ENCODE measurements at regions not wholly inside any gene's neighbourhood (a gene's known extent, or its start where the extent isn't known, plus 50 kb on each side); places are given as distances from the start of the nearest gene placed in this dataset.

- no peak for TF ChIP-seq TAF1 (IDR thresholded peaks at IDR 0.05; ENCODE audit: borderline replicate concordance, insufficient read depth, low read length)
- no peak for TF ChIP-seq SIN3A (IDR thresholded peaks at IDR 0.05; ENCODE audit: borderline replicate concordance, insufficient read depth, low read length)
- TF ChIP-seq REST (IDR thresholded peaks at IDR 0.05; ENCODE audit: insufficient read depth in 1 of 2, low read depth in 2 of 2, low read length in 2 of 2): no peak
- TF ChIP-seq POLR2AphosphoS5 (IDR thresholded peaks at IDR 0.05; ENCODE audit: low read depth, low read length): no peak
- TF ChIP-seq FOXP2 (optimal IDR thresholded peaks at IDR 0.05; ENCODE audit: borderline replicate concordance, extremely low read depth, extremely low read length, insufficient read depth): no peak
Observed at GRCh38 chr12:107503887-107504885, 181.4 kb upstream of the PWP1 start.

GRCh38 chr12:107509421-107509820, 176.2 kb upstream of the PWP1 start:
- TF ChIP-seq REST (IDR thresholded peaks at IDR 0.05; ENCODE audit: insufficient read depth in 1 of 2, low read depth in 2 of 2, low read length in 2 of 2): no peak
- no peak for TF ChIP-seq POLR2AphosphoS5 (IDR thresholded peaks at IDR 0.05; ENCODE audit: low read depth, low read length)
- no peak for TF ChIP-seq TAF1 (IDR thresholded peaks at IDR 0.05; ENCODE audit: borderline replicate concordance, insufficient read depth, low read length)
- no peak for TF ChIP-seq FOXP2 (optimal IDR thresholded peaks at IDR 0.05; ENCODE audit: borderline replicate concordance, extremely low read depth, extremely low read length, insufficient read depth)
- TF ChIP-seq SIN3A (IDR thresholded peaks at IDR 0.05; ENCODE audit: borderline replicate concordance, insufficient read depth, low read length): no peak

GRCh38 chr12:107510211-107510610, 175.4 kb upstream of the PWP1 start:
- TF ChIP-seq POLR2AphosphoS5 (IDR thresholded peaks at IDR 0.05; ENCODE audit: low read depth, low read length) (no peak), REST (IDR thresholded peaks at IDR 0.05; ENCODE audit: insufficient read depth in 1 of 2, low read depth in 2 of 2, low read length in 2 of 2) (no peak), SIN3A (IDR thresholded peaks at IDR 0.05; ENCODE audit: borderline replicate concordance, insufficient read depth, low read length) (no peak), FOXP2 (optimal IDR thresholded peaks at IDR 0.05; ENCODE audit: borderline replicate concordance, extremely low read depth, extremely low read length, insufficient read depth) (no peak)

GRCh38 chr12:107511292-107511691, 174.3 kb upstream of the PWP1 start:
- no peak for TF ChIP-seq SIN3A (IDR thresholded peaks at IDR 0.05; ENCODE audit: borderline replicate concordance, insufficient read depth, low read length)
- no peak for TF ChIP-seq POLR2AphosphoS5 (IDR thresholded peaks at IDR 0.05; ENCODE audit: low read depth, low read length)
- TF ChIP-seq REST (IDR thresholded peaks at IDR 0.05; ENCODE audit: insufficient read depth in 1 of 2, low read depth in 2 of 2, low read length in 2 of 2): no peak
- no peak for TF ChIP-seq FOXP2 (optimal IDR thresholded peaks at IDR 0.05; ENCODE audit: borderline replicate concordance, extremely low read depth, extremely low read length, insufficient read depth)
- no peak for TF ChIP-seq TAF1 (IDR thresholded peaks at IDR 0.05; ENCODE audit: borderline replicate concordance, insufficient read depth, low read length)
